Erythroblast (primary cell): ENCODE measurements at regions not wholly inside any gene's neighbourhood (a gene's known extent, or its start where the extent isn't known, plus 50 kb on each side); places are given as distances from the start of the nearest gene placed in this dataset.

Experiments
- GATA1 ChIP-seq: IDR thresholded peaks from 2 replicates; pipeline ENCODE4 v1.6.1; 2011; ENCODE audit warnings: low read depth, mild to moderate bottlenecking, control low read depth, low read length, moderate library complexity
- POLR2A ChIP-seq: IDR thresholded peaks from 2 replicates; pipeline ENCODE4 v1.6.1; 2011; ENCODE audit warnings: mild to moderate bottlenecking, low read length

GRCh38 chr4:12968345-12968744, 515.8 kb downstream of the RAB28 start:
- TF ChIP-seq POLR2A (no peak), GATA1 (no peak)
